ENCODE measurements at regions not wholly inside any gene's neighbourhood (a gene's known extent, or its start where the extent isn't known, plus 50 kb on each side); places are given as distances from the start of the nearest gene placed in this dataset.

GRCh38 chr4:148770848-148771247 lies 328.6 kb upstream of the NR3C2 start:
- no peak for TF ChIP-seq CTCF (IDR thresholded peaks at IDR 0.05; ENCODE audit: insufficient read depth, low read length)
- peak; percentile 18 for DNase-seq (ENCODE audit: low read depth)
- H3K4me3 ChIP-seq (ENCODE audit: low read depth, low read length) = no peak overlapping the region

- no peak for DNase-seq (ENCODE audit: low read depth)
- H3K4me3 ChIP-seq (ENCODE audit: low read depth, low read length) = no peak overlapping the region
- no peak for TF ChIP-seq CTCF (IDR thresholded peaks at IDR 0.05; ENCODE audit: insufficient read depth, low read length)
Measured at GRCh38 chr4:148770377-148770776, 328.2 kb upstream of the NR3C2 start.

GRCh38 chr4:148764720-148765119 lies 322.5 kb upstream of the NR3C2 start:
- DNase-seq (ENCODE audit: low read depth) = no peak
- no peak overlapping the region for H3K4me3 ChIP-seq (ENCODE audit: low read depth, low read length)
- no peak for TF ChIP-seq CTCF (IDR thresholded peaks at IDR 0.05; ENCODE audit: insufficient read depth, low read length)

GRCh38 chr4:148757171-148757570 lies 315.0 kb upstream of the NR3C2 start:
- no peak for TF ChIP-seq CTCF (IDR thresholded peaks at IDR 0.05; ENCODE audit: insufficient read depth, low read length)
- DNase-seq (ENCODE audit: low read depth) = peak; percentile 7
- no peak overlapping the region for H3K4me3 ChIP-seq (ENCODE audit: low read depth, low read length)

GRCh38 chr4:148749403-148749802 lies 307.2 kb upstream of the NR3C2 start:
- H3K4me3 ChIP-seq (ENCODE audit: low read depth, low read length) = no peak overlapping the region
- DNase-seq (ENCODE audit: low read depth) = no peak
- no peak for TF ChIP-seq CTCF (IDR thresholded peaks at IDR 0.05; ENCODE audit: insufficient read depth, low read length)

GRCh38 chr4:148747721-148748268 lies 305.6 kb upstream of the NR3C2 start:
- no peak for TF ChIP-seq CTCF (IDR thresholded peaks at IDR 0.05; ENCODE audit: insufficient read depth, low read length)
- H3K4me3 ChIP-seq (ENCODE audit: low read depth, low read length) = no peak overlapping the region
- DNase-seq (ENCODE audit: low read depth) = no peak

- TF ChIP-seq CTCF (IDR thresholded peaks at IDR 0.05; ENCODE audit: insufficient read depth, low read length) = no peak
- no peak overlapping the region for H3K4me3 ChIP-seq (ENCODE audit: low read depth, low read length)
- no peak for DNase-seq (ENCODE audit: low read depth)
Measured at GRCh38 chr4:148740701-148741100, 298.5 kb upstream of the NR3C2 start.

All from fibroblast of the aortic adventitia (primary cell).